ENCODE measurements at regions not wholly inside any gene's neighbourhood (a gene's known extent, or its start where the extent isn't known, plus 50 kb on each side); places are given as distances from the start of the nearest gene placed in this dataset.

DNA sequence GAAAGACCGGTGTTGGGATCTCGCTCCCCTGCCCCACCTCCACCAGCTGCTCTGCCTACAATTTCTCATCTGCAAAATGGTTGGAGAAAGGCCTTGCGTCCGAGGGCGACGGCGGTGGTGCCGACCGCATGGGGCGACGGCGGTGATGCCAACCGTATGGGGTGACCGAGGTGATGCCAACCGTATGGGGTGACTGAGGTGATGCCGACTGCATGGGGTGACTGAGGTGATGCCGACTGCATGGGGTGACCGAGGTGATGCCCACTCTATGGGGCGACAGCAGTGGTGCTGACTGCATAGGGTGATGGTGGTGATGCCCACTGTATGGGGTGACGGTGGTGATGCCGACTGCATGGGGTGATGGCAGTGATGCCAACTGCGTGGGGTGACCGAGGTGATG, 171.0 kb downstream of the OLFM1 start:
- TF ChIP-seq, protein P1, sequence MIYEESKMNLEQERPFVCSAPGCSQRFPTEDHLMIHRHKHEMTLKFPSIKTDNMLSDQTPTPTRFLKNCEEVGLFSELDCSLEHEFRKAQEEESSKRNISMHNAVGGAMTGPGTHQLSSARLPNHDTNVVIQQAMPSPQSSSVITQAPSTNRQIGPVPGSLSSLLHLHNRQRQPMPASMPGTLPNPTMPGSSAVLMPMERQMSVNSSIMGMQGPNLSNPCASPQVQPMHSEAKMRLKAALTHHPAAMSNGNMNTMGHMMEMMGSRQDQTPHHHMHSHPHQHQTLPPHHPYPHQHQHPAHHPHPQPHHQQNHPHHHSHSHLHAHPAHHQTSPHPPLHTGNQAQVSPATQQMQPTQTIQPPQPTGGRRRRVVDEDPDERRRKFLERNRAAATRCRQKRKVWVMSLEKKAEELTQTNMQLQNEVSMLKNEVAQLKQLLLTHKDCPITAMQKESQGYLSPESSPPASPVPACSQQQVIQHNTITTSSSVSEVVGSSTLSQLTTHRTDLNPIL (CRISPR knock-in tag; IDR thresholded peaks at IDR 0.05; ENCODE audit: low read depth), result no peak
- TF ChIP-seq, protein P2, sequence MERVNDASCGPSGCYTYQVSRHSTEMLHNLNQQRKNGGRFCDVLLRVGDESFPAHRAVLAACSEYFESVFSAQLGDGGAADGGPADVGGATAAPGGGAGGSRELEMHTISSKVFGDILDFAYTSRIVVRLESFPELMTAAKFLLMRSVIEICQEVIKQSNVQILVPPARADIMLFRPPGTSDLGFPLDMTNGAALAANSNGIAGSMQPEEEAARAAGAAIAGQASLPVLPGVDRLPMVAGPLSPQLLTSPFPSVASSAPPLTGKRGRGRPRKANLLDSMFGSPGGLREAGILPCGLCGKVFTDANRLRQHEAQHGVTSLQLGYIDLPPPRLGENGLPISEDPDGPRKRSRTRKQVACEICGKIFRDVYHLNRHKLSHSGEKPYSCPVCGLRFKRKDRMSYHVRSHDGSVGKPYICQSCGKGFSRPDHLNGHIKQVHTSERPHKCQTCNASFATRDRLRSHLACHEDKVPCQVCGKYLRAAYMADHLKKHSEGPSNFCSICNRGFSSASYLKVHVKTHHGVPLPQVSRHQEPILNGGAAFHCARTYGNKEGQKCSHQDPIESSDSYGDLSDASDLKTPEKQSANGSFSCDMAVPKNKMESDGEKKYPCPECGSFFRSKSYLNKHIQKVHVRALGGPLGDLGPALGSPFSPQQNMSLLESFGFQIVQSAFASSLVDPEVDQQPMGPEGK (CRISPR knock-in tag; IDR thresholded peaks at IDR 0.05; ENCODE audit: borderline replicate concordance), result no peak
- TF ChIP-seq ZFP3 (CRISPR knock-in tag; IDR thresholded peaks at IDR 0.05), result no peak
- TF ChIP-seq, protein P3, sequence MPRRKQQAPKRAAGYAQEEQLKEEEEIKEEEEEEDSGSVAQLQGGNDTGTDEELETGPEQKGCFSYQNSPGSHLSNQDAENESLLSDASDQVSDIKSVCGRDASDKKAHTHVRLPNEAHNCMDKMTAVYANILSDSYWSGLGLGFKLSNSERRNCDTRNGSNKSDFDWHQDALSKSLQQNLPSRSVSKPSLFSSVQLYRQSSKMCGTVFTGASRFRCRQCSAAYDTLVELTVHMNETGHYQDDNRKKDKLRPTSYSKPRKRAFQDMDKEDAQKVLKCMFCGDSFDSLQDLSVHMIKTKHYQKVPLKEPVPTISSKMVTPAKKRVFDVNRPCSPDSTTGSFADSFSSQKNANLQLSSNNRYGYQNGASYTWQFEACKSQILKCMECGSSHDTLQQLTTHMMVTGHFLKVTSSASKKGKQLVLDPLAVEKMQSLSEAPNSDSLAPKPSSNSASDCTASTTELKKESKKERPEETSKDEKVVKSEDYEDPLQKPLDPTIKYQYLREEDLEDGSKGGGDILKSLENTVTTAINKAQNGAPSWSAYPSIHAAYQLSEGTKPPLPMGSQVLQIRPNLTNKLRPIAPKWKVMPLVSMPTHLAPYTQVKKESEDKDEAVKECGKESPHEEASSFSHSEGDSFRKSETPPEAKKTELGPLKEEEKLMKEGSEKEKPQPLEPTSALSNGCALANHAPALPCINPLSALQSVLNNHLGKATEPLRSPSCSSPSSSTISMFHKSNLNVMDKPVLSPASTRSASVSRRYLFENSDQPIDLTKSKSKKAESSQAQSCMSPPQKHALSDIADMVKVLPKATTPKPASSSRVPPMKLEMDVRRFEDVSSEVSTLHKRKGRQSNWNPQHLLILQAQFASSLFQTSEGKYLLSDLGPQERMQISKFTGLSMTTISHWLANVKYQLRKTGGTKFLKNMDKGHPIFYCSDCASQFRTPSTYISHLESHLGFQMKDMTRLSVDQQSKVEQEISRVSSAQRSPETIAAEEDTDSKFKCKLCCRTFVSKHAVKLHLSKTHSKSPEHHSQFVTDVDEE (CRISPR knock-in tag; IDR thresholded peaks at IDR 0.05), result no peak
- TF ChIP-seq ZFP30 (CRISPR knock-in tag; IDR thresholded peaks at IDR 0.05), result no peak
- no peak for TF ChIP-seq ZC3H10 (CRISPR knock-in tag; IDR thresholded peaks at IDR 0.05)

All from SK-N-SH treated with all-trans-retinoic acid at 6 μM for 48 hours (cell line).